SK-N-SH treated with all-trans-retinoic acid at 6 μM for 48 hours (cell line): ENCODE measurements at regions not wholly inside any gene's neighbourhood (a gene's known extent, or its start where the extent isn't known, plus 50 kb on each side); places are given as distances from the start of the nearest gene placed in this dataset.

ENCODE experiments used
- GLIS3 ChIP-seq: fragments of 250-450 bp; sonication (Bioruptor Pico); IDR thresholded peaks from 2 replicates; pipeline ENCODE4 v1.5.0; 2020; ENCODE audit warnings: mild to moderate bottlenecking, moderate library complexity
- OSR1 ChIP-seq: fragments of 250-450 bp; sonication (Bioruptor Pico); IDR thresholded peaks from 2 replicates; pipeline ENCODE4 v1.8.0; 2022; ENCODE audit warnings: moderate library complexity, mild to moderate bottlenecking, inconsistent platforms
- RARB ChIP-seq: fragments of 250-450 bp; sonication (Bioruptor Pico); IDR thresholded peaks from 2 replicates; pipeline ENCODE4 v1.8.0; 2021; ENCODE audit warnings: mild to moderate bottlenecking, moderate library complexity
- ZFP3 ChIP-seq: fragments of 250-450 bp; sonication (Bioruptor Pico); IDR thresholded peaks from 2 replicates; pipeline ENCODE4 v1.5.0; 2020; ENCODE audit warnings: mild to moderate bottlenecking, moderate library complexity
- ZFP30 ChIP-seq: fragments of 450-650 bp; formaldehyde crosslinking; IDR thresholded peaks from 2 replicates; pipeline ENCODE4 v1.5.0; 2022; ENCODE audit warnings: mild to moderate bottlenecking, moderate library complexity
- ZNF70 ChIP-seq: fragments of 450-650 bp; formaldehyde crosslinking; IDR thresholded peaks from 2 replicates; pipeline ENCODE4 v1.5.0; 2020; ENCODE audit warnings: mild to moderate bottlenecking, moderate library complexity
- TF ChIP-seq, protein P1 (sequence below): fragments of 250-450 bp; sonication (Bioruptor Pico); IDR thresholded peaks from 2 replicates; pipeline ENCODE4 v1.8.0; 2020; ENCODE audit warnings: mild to moderate bottlenecking, moderate library complexity, borderline replicate concordance
- TF ChIP-seq, protein P2 (sequence below): fragments of 250-450 bp; sonication (Bioruptor Pico); IDR thresholded peaks from 2 replicates; pipeline ENCODE4 v1.5.1; 2021; ENCODE audit warnings: mild to moderate bottlenecking, moderate library complexity
- TF ChIP-seq, protein P3 (sequence below): fragments of 250-450 bp; sonication (Bioruptor Pico); IDR thresholded peaks from 2 replicates; pipeline ENCODE4 v1.5.1; 2020; ENCODE audit warnings: low read depth, mild to moderate bottlenecking, moderate library complexity

DNA sequence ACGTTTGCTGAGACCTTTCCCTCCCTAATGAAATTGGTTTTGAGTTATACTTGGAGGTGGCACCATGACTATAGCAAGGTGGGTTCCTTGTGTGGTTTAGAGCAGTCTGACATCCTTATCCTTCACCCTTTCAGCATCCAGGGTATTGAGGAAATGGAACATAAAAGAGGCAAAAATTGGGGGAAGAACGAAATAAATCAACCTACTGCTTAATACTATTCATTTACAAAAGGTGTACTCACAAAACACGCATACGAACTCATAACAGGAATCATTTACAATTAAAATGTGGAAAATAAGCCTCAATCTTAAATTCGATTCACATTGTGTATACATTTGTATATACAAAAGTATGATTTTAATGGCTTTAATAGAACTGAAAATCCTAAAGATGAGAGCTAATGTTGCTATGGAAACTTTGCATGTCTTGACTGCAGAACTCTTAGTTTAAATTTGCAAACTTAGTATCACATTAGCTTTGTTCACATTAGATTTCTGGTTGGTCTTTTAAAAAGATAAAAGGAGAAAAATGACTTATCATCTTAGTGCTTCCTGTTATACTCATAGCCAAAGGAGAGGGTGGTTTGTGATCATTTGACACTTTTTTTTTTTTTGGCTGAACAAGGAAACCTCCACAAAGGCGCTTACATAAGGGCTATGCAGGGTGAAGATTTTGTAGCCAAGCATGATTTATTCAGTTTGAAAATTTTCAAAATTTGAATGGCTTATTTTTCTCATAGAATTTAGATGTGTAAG is 76.1 kb upstream of the ATXN1 start:
- TF ChIP-seq, protein P1, sequence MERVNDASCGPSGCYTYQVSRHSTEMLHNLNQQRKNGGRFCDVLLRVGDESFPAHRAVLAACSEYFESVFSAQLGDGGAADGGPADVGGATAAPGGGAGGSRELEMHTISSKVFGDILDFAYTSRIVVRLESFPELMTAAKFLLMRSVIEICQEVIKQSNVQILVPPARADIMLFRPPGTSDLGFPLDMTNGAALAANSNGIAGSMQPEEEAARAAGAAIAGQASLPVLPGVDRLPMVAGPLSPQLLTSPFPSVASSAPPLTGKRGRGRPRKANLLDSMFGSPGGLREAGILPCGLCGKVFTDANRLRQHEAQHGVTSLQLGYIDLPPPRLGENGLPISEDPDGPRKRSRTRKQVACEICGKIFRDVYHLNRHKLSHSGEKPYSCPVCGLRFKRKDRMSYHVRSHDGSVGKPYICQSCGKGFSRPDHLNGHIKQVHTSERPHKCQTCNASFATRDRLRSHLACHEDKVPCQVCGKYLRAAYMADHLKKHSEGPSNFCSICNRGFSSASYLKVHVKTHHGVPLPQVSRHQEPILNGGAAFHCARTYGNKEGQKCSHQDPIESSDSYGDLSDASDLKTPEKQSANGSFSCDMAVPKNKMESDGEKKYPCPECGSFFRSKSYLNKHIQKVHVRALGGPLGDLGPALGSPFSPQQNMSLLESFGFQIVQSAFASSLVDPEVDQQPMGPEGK (CRISPR knock-in tag), result no peak
- no peak for TF ChIP-seq RARB (CRISPR knock-in tag)
- TF ChIP-seq, protein P2, sequence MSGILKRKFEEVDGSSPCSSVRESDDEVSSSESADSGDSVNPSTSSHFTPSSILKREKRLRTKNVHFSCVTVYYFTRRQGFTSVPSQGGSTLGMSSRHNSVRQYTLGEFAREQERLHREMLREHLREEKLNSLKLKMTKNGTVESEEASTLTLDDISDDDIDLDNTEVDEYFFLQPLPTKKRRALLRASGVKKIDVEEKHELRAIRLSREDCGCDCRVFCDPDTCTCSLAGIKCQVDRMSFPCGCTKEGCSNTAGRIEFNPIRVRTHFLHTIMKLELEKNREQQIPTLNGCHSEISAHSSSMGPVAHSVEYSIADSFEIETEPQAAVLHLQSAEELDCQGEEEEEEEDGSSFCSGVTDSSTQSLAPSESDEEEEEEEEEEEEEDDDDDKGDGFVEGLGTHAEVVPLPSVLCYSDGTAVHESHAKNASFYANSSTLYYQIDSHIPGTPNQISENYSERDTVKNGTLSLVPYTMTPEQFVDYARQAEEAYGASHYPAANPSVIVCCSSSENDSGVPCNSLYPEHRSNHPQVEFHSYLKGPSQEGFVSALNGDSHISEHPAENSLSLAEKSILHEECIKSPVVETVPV (CRISPR knock-in tag), result no peak
- TF ChIP-seq GLIS3 (CRISPR knock-in tag), result no peak
- no peak for TF ChIP-seq ZFP30
- TF ChIP-seq, protein P3, sequence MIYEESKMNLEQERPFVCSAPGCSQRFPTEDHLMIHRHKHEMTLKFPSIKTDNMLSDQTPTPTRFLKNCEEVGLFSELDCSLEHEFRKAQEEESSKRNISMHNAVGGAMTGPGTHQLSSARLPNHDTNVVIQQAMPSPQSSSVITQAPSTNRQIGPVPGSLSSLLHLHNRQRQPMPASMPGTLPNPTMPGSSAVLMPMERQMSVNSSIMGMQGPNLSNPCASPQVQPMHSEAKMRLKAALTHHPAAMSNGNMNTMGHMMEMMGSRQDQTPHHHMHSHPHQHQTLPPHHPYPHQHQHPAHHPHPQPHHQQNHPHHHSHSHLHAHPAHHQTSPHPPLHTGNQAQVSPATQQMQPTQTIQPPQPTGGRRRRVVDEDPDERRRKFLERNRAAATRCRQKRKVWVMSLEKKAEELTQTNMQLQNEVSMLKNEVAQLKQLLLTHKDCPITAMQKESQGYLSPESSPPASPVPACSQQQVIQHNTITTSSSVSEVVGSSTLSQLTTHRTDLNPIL (CRISPR knock-in tag), result no peak
- no peak for TF ChIP-seq ZNF70 (CRISPR knock-in tag)
- no peak for TF ChIP-seq ZFP3 (CRISPR knock-in tag)
- TF ChIP-seq OSR1 (CRISPR knock-in tag), result no peak
